H1 (cell line): ENCODE measurements at regions not wholly inside any gene's neighbourhood (a gene's known extent, or its start where the extent isn't known, plus 50 kb on each side); places are given as distances from the start of the nearest gene placed in this dataset.

Experiments
- CTCF ChIA-PET: fragments of 300-600 bp; sonication (Branson Sonifier 250); formaldehyde crosslinking; loops from one replicate; lab custom pipeline; 2021; ENCODE audit not compliant: partially characterized antibody; lab: Charles Lee
- POLR2A ChIA-PET: fragments of 300-600 bp; sonication (Branson Sonifier 250); formaldehyde crosslinking; loops from one replicate; lab custom pipeline; 2021; ENCODE audit warnings: inconsistent platforms; ENCODE audit not compliant: partially characterized antibody; lab: Charles Lee
- DNase-seq, 2 experiments: peaks; one replicate each; pipeline versions ENCODE4 v3.0.0 to v3.0.0-alpha.2; 2010 to 2022; ENCODE audit warnings: low spot score in 2 of 2, low read depth in 1 of 2, mixed read lengths in 1 of 2
- FAIRE-seq: peaks from 2 replicates; lab custom pipeline; 2011; peaks lifted over from hg19 to GRCh38; lab: Jason Lieb, UNC
- H2AFZ ChIP-seq: 2 replicates; pipeline ENCODE4 v1.8.1; 2012; ENCODE audit warnings: low read length, inconsistent platforms
- H2AK5ac ChIP-seq: 2 replicates; pipeline ENCODE4 v1.6.1; 2013; ENCODE audit warnings: low read depth, low read length
- H2BK120ac ChIP-seq: replicated peaks from 2 replicates; pipeline ENCODE3; 2013; ENCODE audit warnings: low read depth, low read length, inconsistent platforms
- H2BK12ac ChIP-seq: 2 replicates; pipeline ENCODE4 v1.6.1; 2013; ENCODE audit warnings: low read depth, low read length
- H2BK15ac ChIP-seq: 2 replicates; pipeline ENCODE4 v1.6.1; 2013; ENCODE audit warnings: low read length
- H2BK20ac ChIP-seq: 2 replicates; pipeline ENCODE4 v1.6.1; 2013; ENCODE audit warnings: low read length
- H2BK5ac ChIP-seq: 2 replicates; pipeline ENCODE4 v1.6.1; 2013; ENCODE audit warnings: low read depth, low read length
- H3K14ac ChIP-seq: 2 replicates; pipeline ENCODE4 v1.6.1; 2013; ENCODE audit warnings: inconsistent platforms; ENCODE audit not compliant: insufficient read length
- H3K18ac ChIP-seq: 2 replicates; pipeline ENCODE4 v1.6.1; 2013; ENCODE audit warnings: low read length; ENCODE audit errors: extremely low read depth
- H3K23ac ChIP-seq: 2 replicates; pipeline ENCODE4 v1.6.1; 2013; ENCODE audit warnings: inconsistent platforms; ENCODE audit not compliant: insufficient read length
- H3K23me2 ChIP-seq: 2 replicates; pipeline ENCODE4 v1.6.1; 2013; ENCODE audit warnings: low read depth, low read length
- H3K27ac ChIP-seq: 2 replicates; pipeline ENCODE4 v1.6.1; 2011; ENCODE audit warnings: low read depth, low read length, inconsistent platforms
- H3K27me3 ChIP-seq, 4 experiments: replicated peaks in 1 of 4; 1 replicate in 1 of 4; 2 replicates in 3 of 4; pipeline versions ENCODE4 v1.6.1 to v1.8.1; 2011 to 2013; ENCODE audit warnings: low read length in 3 of 4, mild to moderate bottlenecking in 3 of 4, inconsistent platforms in 2 of 4, mixed read lengths in 2 of 4, moderate library complexity in 1 of 4; ENCODE audit not compliant: control insufficient read depth in 3 of 4, insufficient read depth in 3 of 4; ENCODE audit errors: extremely low read depth in 1 of 4
- H3K36me3 ChIP-seq, 4 experiments: 2 replicates each; pipeline versions ENCODE4 v1.6.1 to v1.8.1; 2011 to 2013; ENCODE audit warnings: mild to moderate bottlenecking in 4 of 4, low read length in 3 of 4, moderate library complexity in 2 of 4, control low read depth in 1 of 4, inconsistent platforms in 1 of 4; ENCODE audit not compliant: insufficient read depth in 4 of 4, control insufficient read depth in 2 of 4
- H3K4ac ChIP-seq: replicated peaks from 2 replicates; pipeline ENCODE3; 2013; ENCODE audit warnings: low read length, low read depth, mixed read lengths, inconsistent platforms; ENCODE audit not compliant: insufficient read length
- H3K4me1 ChIP-seq, 4 experiments: replicated peaks in 1 of 4; 1 replicate in 1 of 4; 2 replicates in 3 of 4; pipeline versions ENCODE4 v1.6.1 to v1.8.1; 2011 to 2013; ENCODE audit warnings: low read length in 3 of 4, inconsistent platforms in 2 of 4, mixed read lengths in 1 of 4; ENCODE audit not compliant: insufficient read depth in 4 of 4, control insufficient read depth in 3 of 4
- H3K4me2 ChIP-seq, 2 experiments: 2 replicates each; pipeline versions ENCODE4 v1.6.1 to v1.8.1; 2011 to 2013; ENCODE audit warnings: low read depth in 2 of 2, low read length in 2 of 2, control low read depth in 1 of 2, inconsistent platforms in 1 of 2, mild to moderate bottlenecking in 1 of 2; ENCODE audit not compliant: insufficient read depth in 1 of 2
- H3K4me3 ChIP-seq, 4 experiments: fragments of 200-600, 300-600 bp in 1 of 4; sonication (generic), shearing (Covaris generic), sonication (Bioruptor Twin) in 1 of 4; 2 replicates each; pipeline versions ENCODE4 v1.5.1 to v1.8.1; 2011 to 2016; ENCODE audit warnings: low read length in 4 of 4, low read depth in 3 of 4, control low read depth in 2 of 4, inconsistent platforms in 2 of 4, mild to moderate bottlenecking in 2 of 4, mixed read lengths in 1 of 4, moderate library complexity in 1 of 4; ENCODE audit not compliant: insufficient read depth in 2 of 4; ENCODE audit errors: extremely low read depth in 1 of 4
- H3K56ac ChIP-seq: replicated peaks from 2 replicates; pipeline ENCODE3; 2013; ENCODE audit warnings: low read depth, mild to moderate bottlenecking, mixed read lengths, low read length, inconsistent platforms; ENCODE audit not compliant: insufficient read length
- H3K79me1 ChIP-seq: 2 replicates; pipeline ENCODE4 v1.6.1; 2013; ENCODE audit warnings: low read depth, low read length, control low read depth
- H3K79me2 ChIP-seq, 2 experiments: 2 replicates each; pipeline versions ENCODE4 v1.6.1 to v1.8.1; 2012 to 2013; ENCODE audit warnings: low read length in 2 of 2, mild to moderate bottlenecking in 2 of 2, inconsistent platforms in 1 of 2; ENCODE audit not compliant: insufficient read depth in 2 of 2, control insufficient read depth in 1 of 2
- H3K9ac ChIP-seq, 4 experiments: replicated peaks in 1 of 4; 1 replicate in 1 of 4; 2 replicates in 3 of 4; pipeline versions ENCODE4 v1.6.1 to v1.8.1; 2011 to 2013; ENCODE audit warnings: low read depth in 3 of 4, low read length in 3 of 4, control low read depth in 2 of 4, mild to moderate bottlenecking in 2 of 4, moderate library complexity in 2 of 4, inconsistent platforms in 1 of 4; ENCODE audit errors: extremely low read depth in 1 of 4
- H3K9me3 ChIP-seq, 2 experiments: 2 replicates each; pipeline versions ENCODE4 v1.6.1 to v1.8.1; 2012 to 2013; ENCODE audit warnings: mild to moderate bottlenecking in 2 of 2, moderate library complexity in 2 of 2, control low read depth in 1 of 2, inconsistent platforms in 1 of 2, low read depth in 1 of 2, low read length in 1 of 2, mixed read lengths in 1 of 2; ENCODE audit not compliant: insufficient read depth in 2 of 2
- H4K20me1 ChIP-seq, 2 experiments: replicated peaks in 1 of 2; 2 replicates each; pipeline versions ENCODE3 to v1.8.1; 2011 to 2013; ENCODE audit warnings: inconsistent platforms in 2 of 2, low read length in 2 of 2, mild to moderate bottlenecking in 1 of 2; ENCODE audit not compliant: insufficient read depth in 2 of 2, control insufficient read depth in 1 of 2
- H4K5ac ChIP-seq: 2 replicates; pipeline ENCODE4 v1.6.1; 2013; ENCODE audit warnings: low read length, low read depth, mixed read lengths, inconsistent platforms; ENCODE audit not compliant: insufficient read length
- H4K8ac ChIP-seq: 2 replicates; pipeline ENCODE4 v1.8.0; 2013; ENCODE audit warnings: mild to moderate bottlenecking, moderate library complexity, low read length, inconsistent platforms; ENCODE audit not compliant: insufficient read depth; ENCODE audit errors: extremely low read depth
- H4K91ac ChIP-seq: replicated peaks from 2 replicates; pipeline ENCODE3; 2013; ENCODE audit warnings: low read length, mixed read lengths, inconsistent platforms; ENCODE audit not compliant: insufficient read length
- ASH2L ChIP-seq: fragments of 200-600, 300-600 bp; sonication (generic); IDR thresholded peaks from one replicate; pipeline ENCODE4 v1.7.1; 2017; ENCODE audit warnings: low read length
- EP300 ChIP-seq, 2 experiments: IDR thresholded peaks; 1 replicate in 1 of 2; 2 replicates in 1 of 2; pipeline ENCODE4 v1.6.1; 2011 to 2012; ENCODE audit warnings: low read depth in 2 of 2, low read length in 2 of 2, mild to moderate bottlenecking in 2 of 2, borderline replicate concordance in 1 of 2, inconsistent platforms in 1 of 2, moderate library complexity in 1 of 2
- HDAC6 ChIP-seq: IDR thresholded peaks from one replicate; pipeline ENCODE4 v1.7.1; 2012; ENCODE audit warnings: low read depth, mild to moderate bottlenecking, inconsistent platforms, low read length, moderate library complexity
- NRF1 ChIP-seq: IDR thresholded peaks from 2 replicates; pipeline ENCODE4 v1.6.1; 2011; ENCODE audit warnings: mild to moderate bottlenecking, low read depth, low read length, improper control_type of control experiment
- POLR2AphosphoS5 ChIP-seq: IDR thresholded peaks from 2 replicates; pipeline ENCODE4 v1.6.1; 2011; ENCODE audit warnings: low read depth, low read length
- POU5F1 ChIP-seq: IDR thresholded peaks from 2 replicates; pipeline ENCODE4 v1.6.1; 2011; ENCODE audit warnings: low read depth, mild to moderate bottlenecking, low read length, moderate library complexity
- RNF2 ChIP-seq: fragments of 200-900, 300-1000 bp; sonication (generic); IDR thresholded peaks from 2 replicates; pipeline ENCODE4 v1.7.1; 2016; ENCODE audit warnings: borderline replicate concordance, low read depth, mild to moderate bottlenecking, antibody characterized with exemption, low read length; ENCODE audit not compliant: poor library complexity, severe bottlenecking; ENCODE audit errors: missing control alignments
- SP4 ChIP-seq: IDR thresholded peaks from 2 replicates; pipeline ENCODE4 v1.6.1; 2012; ENCODE audit warnings: low read length, inconsistent platforms
- TBP ChIP-seq: IDR thresholded peaks from 2 replicates; pipeline ENCODE4 v1.6.1; 2011; ENCODE audit warnings: low read depth, low read length, improper control_type of control experiment
- TEAD4 ChIP-seq: IDR thresholded peaks from 2 replicates; pipeline ENCODE4 v1.6.1; 2012; ENCODE audit warnings: low read depth, low read length, inconsistent platforms, mixed read lengths
- ZNF274 ChIP-seq: IDR thresholded peaks from 2 replicates; pipeline ENCODE4 v1.7.0; 2012; ENCODE audit warnings: low read length, borderline replicate concordance; ENCODE audit errors: extremely low read depth
- TF ChIP-seq, protein P1 (sequence below): IDR thresholded peaks from 2 replicates; pipeline ENCODE4 v1.6.1; 2012; ENCODE audit warnings: inconsistent platforms

GRCh38 chr2:145994910-145995309 lies 1475.0 kb upstream of the ZEB2 start:
- TF ChIP-seq SP4 (no peak), TEAD4 (no peak), ASH2L (no peak), RNF2 (no peak), EP300 (IDR thresholded peaks at IDR 0.05; ENCODE audit: borderline replicate concordance in 1 of 2, low read depth in 2 of 2, low read length in 2 of 2) (no peak), TBP (no peak), NRF1 (no peak), HDAC6 (no peak), ZNF274 (no peak), POLR2AphosphoS5 (no peak), POU5F1 (no peak)
- TF ChIP-seq, protein P1, sequence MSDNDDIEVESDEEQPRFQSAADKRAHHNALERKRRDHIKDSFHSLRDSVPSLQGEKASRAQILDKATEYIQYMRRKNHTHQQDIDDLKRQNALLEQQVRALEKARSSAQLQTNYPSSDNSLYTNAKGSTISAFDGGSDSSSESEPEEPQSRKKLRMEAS: no peak
- ChIA-PET CTCF (no interaction called here), POLR2A (no interaction called here)
- peaks cover 0 to 3% of the 10 kb centered on the region in 2 experiments; a peak in 2 of 4 replicates for H3K9me3 ChIP-seq
- no peak overlapping the region for H2BK15ac ChIP-seq
- H3K4me3 ChIP-seq: no peak overlapping the region
- no peak overlapping the region for H4K5ac ChIP-seq
- no peak overlapping the region for H2BK20ac ChIP-seq
- H2BK120ac ChIP-seq: no peak overlapping the region
- DNase-seq: no peak
- no peak overlapping the region for H4K8ac ChIP-seq
- no peaks in the 10 kb centered on the region for H3K79me2 ChIP-seq
- H4K20me1 ChIP-seq: no peaks in the 10 kb centered on the region
- H3K4me2 ChIP-seq: no peak overlapping the region
- H2AFZ ChIP-seq: no peak overlapping the region
- no peak overlapping the region for H3K56ac ChIP-seq
- H3K4me1 ChIP-seq: no peaks in the 10 kb centered on the region
- H2BK12ac ChIP-seq: no peak overlapping the region
- no peak overlapping the region for H3K18ac ChIP-seq
- no peak overlapping the region for H3K14ac ChIP-seq
- no peaks in the 10 kb centered on the region for H3K36me3 ChIP-seq
- H3K4ac ChIP-seq: no peak overlapping the region
- no peaks in the 10 kb centered on the region for H3K79me1 ChIP-seq
- H3K9ac ChIP-seq: no peak overlapping the region
- H4K91ac ChIP-seq: no peak overlapping the region
- H3K23me2 ChIP-seq: no peaks in the 10 kb centered on the region
- H3K27ac ChIP-seq: no peak overlapping the region
- H2AK5ac ChIP-seq: no peak overlapping the region
- no peak overlapping the region for H3K23ac ChIP-seq
- no peak for FAIRE-seq
- H3K27me3 ChIP-seq: no peaks in the 10 kb centered on the region
- no peak overlapping the region for H2BK5ac ChIP-seq
